HG02610 (cell line): ENCODE measurements at regions not wholly inside any gene's neighbourhood (a gene's known extent, or its start where the extent isn't known, plus 50 kb on each side); places are given as distances from the start of the nearest gene placed in this dataset.
"Not testable (repeated sequence)": the region's sequence is repeated elsewhere in the genome, so short reads cannot be mapped to it uniquely, and the experiment has no call there.

Experiments used
- ATAC-seq: cut with Tn5 transposase; IDR thresholded peaks from one replicate; pipeline ENCODE4 v1.9.1; 2021; ENCODE audit warnings: mild to moderate bottlenecking, moderate library complexity; ENCODE audit not compliant: unreplicated experiment

DNA sequence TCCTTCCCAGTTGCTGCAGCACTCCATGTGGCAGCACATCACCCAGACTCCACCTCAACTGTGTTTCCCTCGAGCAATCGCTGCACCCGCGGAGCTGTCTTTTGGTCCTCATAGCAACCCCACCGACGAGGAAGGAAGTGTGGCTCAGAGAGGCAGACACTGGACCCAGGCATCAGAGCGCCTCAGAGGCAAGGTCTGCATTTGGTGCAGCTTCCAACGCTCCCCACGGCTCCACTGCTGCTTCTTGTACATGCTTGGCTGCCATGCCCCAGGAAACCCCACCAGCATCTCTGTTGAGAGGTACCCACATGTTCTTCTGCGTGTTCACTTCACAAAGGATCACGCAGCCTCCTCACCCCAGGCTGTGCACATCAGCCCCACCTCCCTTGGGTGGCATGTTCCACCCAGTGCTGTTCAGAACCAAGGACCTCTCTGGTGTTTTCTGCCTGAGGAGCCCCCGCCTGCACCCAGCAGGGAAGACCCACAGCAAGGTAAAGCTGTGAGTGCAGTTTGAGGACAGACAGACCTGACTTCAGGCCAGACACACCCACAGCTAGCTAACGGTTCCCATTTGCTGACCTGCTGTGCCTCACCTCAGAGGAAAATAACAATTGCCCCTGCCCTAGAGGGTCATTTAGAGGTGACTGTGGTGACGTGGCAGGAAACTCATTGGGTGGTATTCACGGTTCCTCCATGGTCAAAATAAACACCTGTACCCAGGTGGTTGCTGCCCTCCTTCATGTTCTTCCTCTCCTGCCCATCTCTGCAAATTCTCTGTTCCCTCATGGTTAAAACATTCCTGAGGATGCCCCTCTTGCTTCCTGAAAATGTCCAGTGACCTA is 326.3 kb upstream of the MYT1L start:
- no peak for ATAC-seq

DNA sequence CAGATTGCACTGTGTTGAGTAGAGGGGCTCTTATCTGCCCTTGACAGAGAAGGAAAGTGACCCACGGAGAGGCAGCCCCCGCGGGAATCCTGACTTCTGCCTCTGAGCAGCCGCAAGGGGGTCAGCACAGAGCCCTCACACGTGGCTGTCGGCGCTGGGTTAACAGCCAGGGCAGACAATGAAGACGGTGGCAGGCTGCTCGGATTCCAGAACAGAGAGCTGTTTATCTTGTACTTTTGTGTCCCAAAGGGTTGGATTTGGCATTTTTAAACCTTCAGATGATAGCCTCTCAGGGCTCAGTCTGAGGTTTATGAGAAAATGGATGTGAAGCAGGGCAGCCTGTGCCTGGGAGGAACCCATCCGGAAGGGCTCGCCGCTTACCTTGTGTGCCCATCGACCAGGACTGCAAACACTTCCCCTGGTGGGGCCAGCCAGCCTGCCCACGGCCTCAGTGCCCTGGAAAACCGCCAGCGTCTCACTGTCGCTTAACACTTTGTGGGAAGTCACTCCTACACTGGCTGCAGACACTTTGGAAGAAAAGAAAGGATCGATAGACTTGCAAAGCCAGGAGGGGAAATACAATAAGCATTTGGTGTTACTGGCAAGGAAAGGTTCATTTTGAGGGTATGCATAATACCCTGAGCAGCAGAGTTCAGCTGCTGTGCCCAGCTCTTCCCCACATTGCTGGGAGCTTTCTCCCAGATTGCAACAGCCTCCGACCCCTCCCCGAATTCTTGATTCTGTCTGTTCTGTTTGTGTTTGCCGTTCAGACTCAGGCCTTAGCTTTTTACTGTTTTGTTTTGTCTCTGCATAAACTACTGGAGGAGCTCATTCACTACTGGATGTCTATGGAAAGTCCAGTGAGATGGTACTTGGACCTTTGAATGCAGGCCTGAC is 325.3 kb upstream of the MYT1L start:
- ATAC-seq, result no peak

- ATAC-seq, result no peak
Measured at GRCh38 chr2:2655453-2656114, 324.5 kb upstream of the MYT1L start.

- no peak for ATAC-seq
Measured at GRCh38 chr2:2653231-2653630, 322.2 kb upstream of the MYT1L start.

DNA sequence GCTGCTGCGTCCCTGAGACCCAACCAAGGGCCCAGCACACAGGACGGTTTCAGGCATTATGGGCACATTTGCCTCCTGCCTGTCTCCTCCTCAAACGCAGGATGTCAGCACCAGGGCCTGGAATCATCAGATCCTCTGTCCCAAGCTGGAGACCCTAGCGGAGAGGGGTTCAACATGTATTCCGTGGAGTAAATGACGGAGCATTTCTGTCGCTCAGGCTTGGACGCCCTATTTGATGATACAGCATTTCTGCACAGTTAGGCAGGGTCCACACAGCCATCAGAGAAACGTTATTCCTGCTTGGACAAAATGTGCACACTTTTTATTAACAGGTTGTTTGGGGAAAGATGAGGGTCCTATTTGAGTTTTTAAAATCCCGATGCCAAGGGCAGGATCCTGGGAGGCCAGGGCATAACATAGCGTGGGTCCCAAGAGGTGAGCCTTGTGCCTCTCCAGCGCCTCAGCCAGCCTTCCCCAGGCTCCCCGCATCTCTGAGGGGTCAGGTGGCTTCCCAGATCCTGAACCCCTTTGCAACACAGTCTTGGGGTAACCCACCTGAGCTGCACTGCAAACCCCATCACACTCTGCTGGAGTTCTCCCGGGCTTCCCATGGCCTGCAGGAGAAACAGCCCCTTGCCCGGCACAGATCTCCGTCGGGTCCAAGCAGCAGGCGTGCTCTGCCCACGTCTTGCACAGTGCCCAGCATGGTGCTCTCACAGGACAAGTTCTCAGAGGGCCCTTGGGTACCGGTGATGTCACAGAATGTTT is 319.7 kb upstream of the MYT1L start:
- ATAC-seq, result no peak

DNA sequence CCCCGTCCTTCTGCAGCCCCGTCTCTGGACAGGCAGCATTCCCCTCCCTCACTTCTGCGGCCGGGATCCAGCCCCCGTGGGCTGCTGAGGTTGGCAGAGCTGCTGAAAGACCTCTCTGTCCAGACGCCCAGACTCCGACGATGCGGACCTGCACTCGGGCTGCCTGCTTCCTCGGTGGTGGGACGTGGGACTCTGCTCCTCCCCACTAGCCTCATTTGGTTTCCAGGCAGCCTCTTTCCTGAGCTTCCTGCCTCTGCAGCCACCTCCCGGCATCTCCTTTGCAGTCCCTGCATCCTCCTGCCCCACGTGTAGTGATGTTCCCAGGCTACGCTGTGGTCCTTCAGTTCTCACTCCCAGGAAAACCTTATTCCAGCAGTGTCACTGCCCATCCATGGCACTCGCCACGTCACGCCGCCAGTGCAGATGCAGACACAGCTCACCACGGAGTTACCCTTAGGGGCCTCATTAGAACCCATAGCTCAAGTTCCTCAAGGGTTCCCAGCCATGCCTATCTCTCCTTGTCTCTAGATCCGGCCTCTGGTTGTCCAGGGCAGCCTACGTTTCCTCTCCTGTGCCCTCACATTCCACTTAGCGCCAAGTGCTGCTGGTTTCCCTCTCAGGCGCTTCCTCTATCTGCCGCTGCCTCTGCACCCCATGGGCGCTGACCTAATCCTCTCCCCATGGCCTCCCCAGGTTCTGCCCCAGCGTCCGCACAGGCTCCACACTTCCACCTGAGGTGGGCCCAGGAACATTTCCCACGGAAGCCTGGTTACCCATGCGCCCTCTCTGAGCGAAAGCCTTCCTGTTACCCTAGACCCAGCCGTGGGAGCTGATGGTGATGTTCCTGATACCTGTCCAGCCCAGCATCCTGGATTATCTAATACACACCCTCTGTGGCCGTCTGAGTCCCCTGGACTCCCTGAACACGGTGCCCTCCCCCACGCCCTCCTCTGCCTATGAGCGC is 318.3 kb upstream of the MYT1L start:
- ATAC-seq, result no peak

DNA sequence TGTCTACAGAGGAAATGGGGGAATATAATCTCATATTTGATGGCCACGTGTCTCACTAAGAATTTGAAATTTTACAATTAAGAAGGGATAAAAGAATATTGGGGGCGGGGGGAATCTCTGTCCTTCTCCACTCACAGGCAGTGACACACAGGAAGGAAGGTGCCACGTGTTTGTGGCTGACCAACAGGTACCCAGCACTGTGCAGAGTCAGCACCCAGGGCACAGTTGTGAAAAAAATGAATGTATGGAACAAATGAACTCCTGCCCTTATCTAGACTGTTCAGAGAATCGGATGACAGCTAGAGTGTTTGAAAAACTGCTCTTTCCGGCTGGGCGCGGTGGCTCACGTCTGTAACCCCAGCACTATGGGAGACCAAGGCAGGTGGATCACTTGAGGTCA is 317.0 kb upstream of the MYT1L start:
- no peak for ATAC-seq

DNA sequence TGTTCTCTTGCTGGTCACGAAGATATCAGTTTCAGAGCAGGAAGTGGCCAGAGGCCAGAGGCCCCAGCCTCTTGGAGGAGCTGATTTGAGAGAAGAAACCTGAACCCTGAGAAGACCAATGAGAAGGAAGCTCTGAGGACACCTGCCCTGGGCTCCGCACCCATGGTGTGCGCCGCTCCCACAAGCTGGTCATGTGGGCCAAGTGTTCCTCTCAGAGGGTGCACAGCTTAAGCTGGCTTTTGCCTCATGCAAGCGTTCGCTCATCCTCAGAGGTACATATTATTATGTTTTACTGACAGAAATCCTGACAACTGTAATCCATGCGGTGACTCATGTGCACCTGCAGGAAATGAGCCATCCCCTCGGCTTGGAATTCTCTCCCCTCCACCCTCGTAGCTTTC is 316.1 kb upstream of the MYT1L start:
- no peak for ATAC-seq

- no peak for ATAC-seq
Measured at GRCh38 chr2:2646433-2647051, 315.5 kb upstream of the MYT1L start.

GRCh38 chr2:2645162-2645855 is 314.2 kb upstream of the MYT1L start:
- ATAC-seq, result no peak

GRCh38 chr2:2644751-2645150 is 313.7 kb upstream of the MYT1L start:
- ATAC-seq, result not testable (repeated sequence)

- no peak for ATAC-seq
Measured at GRCh38 chr2:2644040-2644439, 313.0 kb upstream of the MYT1L start.

- ATAC-seq, result no peak
Measured at GRCh38 chr2:2642906-2643890, 312.1 kb upstream of the MYT1L start.

DNA sequence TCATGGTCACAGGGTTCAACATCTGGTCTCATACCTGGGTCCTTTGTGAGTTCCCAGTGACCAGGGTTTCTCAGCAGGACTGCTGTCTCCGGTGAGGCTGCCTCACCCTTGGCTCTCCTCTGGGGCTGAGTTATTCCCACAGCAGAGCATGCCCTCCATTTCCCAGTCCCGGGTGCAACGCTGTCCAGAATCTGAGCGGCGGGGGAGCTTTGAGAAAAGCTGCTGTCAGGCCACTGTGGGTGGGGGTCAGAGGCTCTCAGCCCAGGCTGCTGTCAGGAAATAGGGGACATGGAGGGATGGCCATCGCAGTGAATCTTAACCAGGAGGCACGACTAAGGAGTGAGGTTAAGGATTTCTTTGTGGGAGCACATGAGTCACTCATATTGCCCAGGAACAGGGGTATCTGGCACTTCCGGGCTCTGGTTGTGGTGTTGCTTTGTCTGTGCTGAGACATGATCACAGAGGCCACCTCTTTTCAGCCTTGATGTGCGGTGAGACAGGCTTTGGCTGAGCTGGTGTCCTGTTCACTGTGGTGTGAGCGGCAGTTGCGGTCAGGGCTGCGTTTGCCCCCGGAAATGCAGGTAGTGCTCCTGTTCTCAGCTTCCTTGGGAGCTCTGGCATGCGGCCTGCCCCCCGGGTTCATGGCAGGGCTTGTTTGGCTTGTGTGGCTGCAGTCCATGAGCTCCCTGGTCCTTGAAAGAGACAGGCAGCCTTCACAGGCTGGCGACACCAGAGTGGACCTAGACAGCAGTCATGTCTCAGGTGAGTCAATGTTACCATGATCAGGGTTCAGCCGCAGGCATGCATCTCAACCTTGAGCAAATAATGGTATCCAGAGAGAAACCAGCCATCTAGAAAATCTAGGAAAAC is 310.7 kb upstream of the MYT1L start:
- ATAC-seq, result no peak

DNA sequence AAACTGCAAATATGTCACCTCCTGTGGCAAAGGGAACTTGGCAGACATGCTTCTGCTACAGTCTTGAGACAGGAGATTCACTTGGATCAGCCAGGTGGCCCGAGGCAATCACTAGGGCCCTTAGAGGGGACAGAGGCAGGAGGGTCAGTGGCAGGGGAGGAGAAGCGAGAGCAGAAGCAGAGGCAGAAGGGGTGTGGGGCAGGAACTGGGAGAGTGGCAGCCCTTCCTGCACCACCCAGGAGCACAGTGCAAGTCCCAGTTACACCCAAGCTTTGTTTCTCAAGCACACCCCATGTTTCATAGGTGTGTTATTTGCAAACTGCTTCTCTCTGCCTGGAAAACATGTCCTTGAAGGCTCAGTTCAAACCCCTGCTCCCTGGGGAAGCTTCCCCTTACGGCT is 309.7 kb upstream of the MYT1L start:
- ATAC-seq, result no peak

DNA sequence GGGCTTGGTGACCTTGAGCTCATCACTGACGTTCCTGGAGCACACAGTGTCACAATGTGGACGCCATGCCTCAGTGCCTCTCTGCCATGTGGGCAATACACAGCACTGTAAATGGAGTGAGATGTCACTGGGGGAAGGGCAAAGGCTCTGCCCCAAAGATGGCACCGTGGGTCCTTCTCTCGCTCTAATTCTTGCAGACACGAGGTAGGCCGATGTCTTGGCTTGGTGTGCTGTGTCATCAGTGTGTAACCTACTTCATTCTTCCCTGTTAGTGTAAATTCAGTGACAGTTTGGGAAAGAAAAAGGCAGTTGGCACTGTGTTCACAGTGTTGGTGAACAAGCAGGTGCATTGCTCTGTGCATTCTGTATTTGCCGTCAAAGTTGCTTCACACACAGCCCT is 309.3 kb upstream of the MYT1L start:
- no peak for ATAC-seq
